RKO (cell line): ENCODE measurements at regions not wholly inside any gene's neighbourhood (a gene's known extent, or its start where the extent isn't known, plus 50 kb on each side); places are given as distances from the start of the nearest gene placed in this dataset.

Source experiments
- DNase-seq: peaks from one replicate; pipeline ENCODE4 v3.0.0-alpha.2; 2016; ENCODE audit warnings: low spot score

GRCh38 chr18:53753601-53754000 is 470.9 kb downstream of the MBD2 start:
- no peak for DNase-seq

DNA sequence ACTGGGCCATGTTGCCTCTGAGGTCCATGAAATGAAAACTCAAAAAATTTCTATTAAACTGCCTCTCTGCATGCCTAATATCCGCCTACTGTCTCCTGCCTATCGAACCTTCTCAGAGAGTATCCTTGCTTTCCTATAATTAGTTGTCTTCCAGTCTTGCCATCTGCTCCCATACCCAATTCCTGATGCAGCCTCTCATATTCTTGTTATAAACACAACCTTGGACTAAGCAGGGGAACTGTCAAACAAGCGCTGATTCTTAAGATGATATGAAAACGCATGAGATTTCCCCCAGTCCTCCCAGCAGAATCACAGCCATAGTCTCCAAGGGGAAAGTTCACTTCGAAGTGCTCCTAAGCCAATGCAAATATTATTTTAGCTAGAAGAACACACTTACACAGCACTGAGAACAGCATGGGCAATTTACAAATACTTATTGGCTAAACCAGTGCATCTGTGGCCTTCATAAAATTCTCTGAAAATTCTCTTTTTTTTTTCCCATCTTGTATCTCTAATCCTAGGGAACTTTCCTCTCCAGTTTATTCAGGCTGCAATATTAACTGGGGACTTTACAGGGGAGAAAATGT is 471.6 kb downstream of the MBD2 start:
- DNase-seq: no peak

DNA sequence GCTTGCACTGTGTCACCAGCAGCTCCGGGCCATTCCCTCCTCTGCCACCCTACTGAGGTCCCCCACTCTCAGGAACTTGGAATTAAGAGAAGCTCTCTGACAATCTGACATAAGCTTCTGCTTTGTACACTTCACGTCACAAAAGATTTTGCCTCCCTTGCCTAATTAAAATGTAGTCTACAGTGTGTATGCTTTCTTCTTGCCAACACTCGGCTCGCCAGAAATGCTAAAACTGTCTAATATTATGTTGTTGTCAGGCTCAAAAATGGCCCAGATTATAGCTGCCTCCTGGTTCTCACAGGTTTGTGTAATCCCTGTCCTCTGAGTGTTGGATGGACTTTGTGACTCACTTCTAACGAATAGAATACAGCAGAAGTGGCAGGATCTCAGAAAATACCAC is 474.7 kb downstream of the MBD2 start:
- DNase-seq: no peak

- no peak for DNase-seq
These were observed 476.8 kb downstream of the MBD2 start for GRCh38 chr18:53747663-53748160.

DNA sequence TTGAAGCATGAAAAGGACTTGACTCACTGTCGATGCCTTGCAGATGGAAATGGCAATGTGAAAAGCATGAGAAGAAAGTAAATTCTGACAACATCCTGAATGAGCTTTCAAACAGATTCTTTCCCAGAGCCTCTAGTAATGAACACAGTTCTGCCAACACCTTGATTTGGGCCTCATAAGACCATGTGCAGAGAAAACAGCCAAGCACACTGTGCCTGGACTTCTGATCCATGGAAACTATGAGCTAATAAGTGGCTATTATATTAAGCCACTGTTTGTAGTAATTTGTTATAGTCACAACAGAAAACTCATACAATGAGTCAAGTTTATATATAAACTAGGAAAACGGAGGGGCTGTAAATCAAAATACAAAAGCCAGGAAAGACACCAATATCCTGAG is 477.3 kb downstream of the MBD2 start:
- DNase-seq: no peak

- DNase-seq: no peak
These were observed 478.5 kb downstream of the MBD2 start for GRCh38 chr18:53745986-53746385.

- DNase-seq: peak; percentile 65
These were observed 479.1 kb downstream of the MBD2 start for GRCh38 chr18:53745224-53745967.

GRCh38 chr18:53739700-53740099 is 484.8 kb downstream of the MBD2 start:
- no peak for DNase-seq

DNA sequence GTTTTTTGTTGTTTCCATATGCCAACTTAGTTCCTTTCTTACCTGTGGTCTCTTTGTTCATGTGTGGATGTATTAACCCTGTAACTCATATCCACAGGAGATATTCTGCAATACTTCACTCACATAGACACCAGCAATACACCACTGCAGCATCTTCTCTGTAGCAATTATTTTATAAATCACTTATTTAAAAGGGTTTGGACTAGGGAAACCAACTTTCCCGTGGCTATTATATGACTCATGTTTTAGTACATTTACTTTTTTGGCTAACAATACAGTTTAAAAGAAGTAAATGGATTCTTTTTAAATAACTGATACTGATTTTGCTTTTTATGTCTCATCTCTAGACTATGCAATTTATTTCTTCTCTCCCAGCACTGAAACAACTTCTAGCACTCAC is 488.9 kb downstream of the MBD2 start:
- DNase-seq: no peak

GRCh38 chr18:53715243-53715853 is 509.1 kb downstream of the MBD2 start:
- no peak for DNase-seq

DNA sequence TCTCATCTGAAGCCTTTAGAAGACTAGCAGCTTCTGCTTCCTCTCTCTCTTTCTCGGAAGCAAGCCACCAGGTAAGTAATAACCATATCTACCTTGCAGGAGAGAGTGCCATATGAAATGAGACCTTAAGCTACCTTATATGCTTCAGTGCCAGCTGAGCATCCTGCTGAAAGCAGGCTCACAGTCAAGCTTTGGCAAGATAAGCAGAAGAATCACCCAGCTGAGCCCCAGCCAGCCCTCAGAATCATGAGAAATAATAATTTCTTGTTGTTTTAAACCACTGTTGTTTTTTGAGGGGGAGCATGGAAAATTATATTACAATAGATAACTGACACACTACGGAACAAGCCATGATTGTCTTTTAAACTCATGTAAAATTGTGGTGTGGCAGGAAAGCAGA is 514.4 kb downstream of the MBD2 start:
- no peak for DNase-seq

GRCh38 chr18:53702480-53702879 is 522.0 kb downstream of the MBD2 start:
- no peak for DNase-seq

GRCh38 chr18:53701697-53702096 is 522.8 kb downstream of the MBD2 start:
- DNase-seq: no peak

- peak; percentile 64 for DNase-seq
These were observed 525.6 kb downstream of the MBD2 start for GRCh38 chr18:53698907-53699306.

- DNase-seq: no peak
These were observed 534.6 kb downstream of the MBD2 start for GRCh38 chr18:53689886-53690285.

DNA sequence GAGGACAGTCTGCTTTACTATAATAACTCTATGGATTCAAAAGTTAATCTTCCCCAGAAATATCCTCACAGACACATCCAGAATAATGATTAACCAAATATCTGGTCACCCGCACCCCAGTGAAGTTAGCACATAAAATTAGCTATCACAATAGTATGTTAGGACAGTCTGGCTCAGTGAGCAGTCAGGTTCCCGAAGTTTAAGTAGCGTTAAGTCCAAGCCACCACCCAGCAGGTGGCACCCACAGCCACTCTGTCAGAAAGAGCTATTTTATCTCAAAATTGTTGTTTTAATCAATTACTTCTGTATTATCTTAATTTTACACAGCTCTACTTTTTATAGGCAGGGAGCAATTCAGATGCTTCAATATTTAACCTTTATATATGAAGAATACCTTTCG is 537.5 kb downstream of the MBD2 start:
- no peak for DNase-seq

DNA sequence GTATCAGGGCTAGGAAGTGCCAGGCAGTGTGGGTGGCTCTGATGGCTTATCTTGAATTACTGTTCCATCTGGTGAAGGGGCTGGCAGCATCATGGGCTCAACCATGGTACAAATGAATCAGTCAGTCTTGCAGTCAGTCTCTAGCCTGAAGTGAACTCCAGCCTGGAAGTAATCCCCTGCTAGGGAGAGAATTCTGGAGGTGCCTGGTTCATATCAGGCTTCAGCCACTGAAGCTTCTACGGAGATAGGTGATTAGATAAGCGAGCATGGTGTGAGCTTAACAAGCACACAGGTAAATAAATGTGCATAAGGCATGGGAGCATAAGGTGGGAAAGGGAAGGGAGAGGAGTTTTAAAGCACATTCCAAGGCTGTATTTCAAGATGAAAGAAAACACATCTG is 541.7 kb downstream of the MBD2 start:
- DNase-seq: no peak

GRCh38 chr18:53677480-53677879 is 547.0 kb downstream of the MBD2 start:
- DNase-seq: no peak

- DNase-seq: no peak
These were observed 558.8 kb downstream of the MBD2 start for GRCh38 chr18:53665701-53666100.

DNA sequence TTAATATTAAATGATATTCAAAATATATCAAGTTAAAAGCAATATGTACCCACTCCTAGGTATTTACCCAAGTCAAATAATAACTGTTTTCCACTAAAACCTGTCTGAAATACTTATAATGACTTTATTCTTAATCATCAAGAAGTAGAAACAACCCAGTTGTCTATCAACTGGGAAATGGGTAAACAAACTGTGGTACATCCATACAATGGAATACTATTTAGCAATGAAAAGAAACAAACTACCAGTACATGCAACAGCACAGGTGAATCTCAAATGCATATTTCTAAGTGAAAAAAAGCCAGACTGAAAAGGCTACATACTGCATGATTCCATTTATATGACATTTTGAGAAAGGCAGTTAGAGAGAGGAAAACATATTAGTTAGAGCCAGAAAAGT is 559.9 kb downstream of the MBD2 start:
- no peak for DNase-seq

DNA sequence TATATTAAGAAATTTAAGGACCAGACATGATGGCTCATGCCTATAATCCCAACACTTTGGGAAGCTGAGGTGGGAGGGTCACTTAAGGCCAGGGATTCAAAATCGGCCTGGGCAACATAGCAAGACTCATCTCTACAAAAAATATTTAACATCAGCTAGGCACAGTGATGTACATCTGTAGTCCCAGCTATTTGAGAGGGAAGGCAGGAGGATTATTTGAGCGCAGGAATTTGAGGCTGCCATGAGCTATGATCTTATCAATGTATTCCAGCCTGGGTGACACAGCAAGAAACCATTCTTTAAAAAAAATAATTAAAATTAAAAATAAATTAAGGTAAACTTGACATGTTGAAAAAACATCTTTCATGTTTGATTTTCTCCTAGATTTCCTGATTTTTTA is 564.2 kb downstream of the MBD2 start:
- DNase-seq: no peak

DNA sequence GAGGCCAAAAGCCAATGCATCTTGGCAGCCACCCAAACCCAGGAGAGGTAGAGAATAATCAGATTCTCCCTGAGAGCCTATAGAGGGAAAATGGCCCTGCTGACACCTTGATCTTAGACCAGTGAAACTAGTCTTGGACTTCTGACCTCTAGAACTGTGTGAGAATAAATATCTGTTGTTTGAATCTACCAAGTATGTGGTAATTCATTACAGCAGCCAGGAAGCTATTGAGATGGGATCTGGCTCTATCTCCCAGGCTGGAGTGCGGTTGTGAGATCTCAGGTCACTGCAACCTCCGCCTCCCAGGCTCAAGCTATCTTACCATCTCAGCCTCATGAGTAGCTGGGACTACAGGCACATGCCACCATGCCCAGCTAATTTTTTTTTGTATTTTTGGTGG is 567.2 kb downstream of the MBD2 start:
- DNase-seq: no peak

GRCh38 chr18:53649621-53650020 is 574.8 kb downstream of the MBD2 start:
- no peak for DNase-seq
